HEK293T (cell line): ENCODE measurements at regions not wholly inside any gene's neighbourhood (a gene's known extent, or its start where the extent isn't known, plus 50 kb on each side); places are given as distances from the start of the nearest gene placed in this dataset.
A peak's percentile ranks its signal among the peaks of the same experiment; 100 is the strongest.
"Not testable (repeated sequence)": the region's sequence is repeated elsewhere in the genome, so short reads cannot be mapped to it uniquely, and the experiment has no call there.

Experiments used
- CTCF ChIA-PET: fragments of 350-600 bp; formaldehyde crosslinking; extraction: SDS; loops from one replicate; lab custom pipeline; 2021; ENCODE audit warnings: antibody characterized with exemption, inconsistent platforms; lab: Yijun Ruan, JAX
- POLR2A ChIA-PET: fragments of 350-600 bp; formaldehyde crosslinking; extraction: SDS; loops from one replicate; lab custom pipeline; 2020; ENCODE audit warnings: antibody characterized with exemption, inconsistent platforms; lab: Yijun Ruan, JAX
- DNase-seq: peaks from one replicate; pipeline ENCODE4 v3.0.0; 2012; ENCODE audit warnings: mixed read lengths; ENCODE audit errors: extremely low spot score
- ARNT ChIP-seq: fragments of 450-650 bp; IDR thresholded peaks from 2 replicates; pipeline ENCODE4 v1.6.1; 2017; ENCODE audit warnings: mild to moderate bottlenecking
- BHLHE40 ChIP-seq: fragments of 450-650 bp; IDR thresholded peaks from 2 replicates; pipeline ENCODE4 v1.6.1; 2016; ENCODE audit warnings: mild to moderate bottlenecking, moderate library complexity, borderline replicate concordance
- CTBP1 ChIP-seq: fragments of 450-650 bp; IDR thresholded peaks from 2 replicates; pipeline ENCODE4 v1.6.1; 2016; ENCODE audit warnings: borderline replicate concordance
- ELF4 ChIP-seq: fragments of 450-650 bp; IDR thresholded peaks from 2 replicates; pipeline ENCODE4 v1.6.1; 2017; ENCODE audit warnings: antibody characterized with exemption
- FOXA1 ChIP-seq: fragments of 450-650 bp; IDR thresholded peaks from 2 replicates; pipeline ENCODE4 v1.6.1; 2016; ENCODE audit warnings: mild to moderate bottlenecking
- FOXK2 ChIP-seq: fragments of 450-650 bp; IDR thresholded peaks from 2 replicates; pipeline ENCODE4 v1.6.1; 2016; ENCODE audit warnings: mild to moderate bottlenecking
- FOXM1 ChIP-seq: fragments of 450-650 bp; IDR thresholded peaks from 2 replicates; pipeline ENCODE4 v1.6.1; 2017; ENCODE audit warnings: mild to moderate bottlenecking, borderline replicate concordance
- HDGF ChIP-seq: fragments of 450-650 bp; IDR thresholded peaks from 2 replicates; pipeline ENCODE4 v1.6.1; 2017; ENCODE audit warnings: antibody characterized with exemption, borderline replicate concordance
- L3MBTL2 ChIP-seq: fragments of 450-650 bp; conservative IDR thresholded peaks from 2 replicates; pipeline ENCODE4 v1.6.1; 2016; ENCODE audit warnings: mild to moderate bottlenecking
- LEF1 ChIP-seq: fragments of 450-650 bp; IDR thresholded peaks from 2 replicates; pipeline ENCODE4 v1.6.1; 2017; ENCODE audit warnings: mild to moderate bottlenecking, borderline replicate concordance
- NFRKB ChIP-seq: fragments of 450-650 bp; IDR thresholded peaks from 2 replicates; pipeline ENCODE4 v1.6.1; 2016; ENCODE audit warnings: mild to moderate bottlenecking, moderate library complexity
- PKNOX1 ChIP-seq: fragments of 450-650 bp; IDR thresholded peaks from 2 replicates; pipeline ENCODE4 v1.6.1; 2016
- SP1 ChIP-seq: fragments of 450-650 bp; IDR thresholded peaks from 2 replicates; pipeline ENCODE4 v1.6.1; 2017
- SUZ12 ChIP-seq: fragments of 450-650 bp; IDR thresholded peaks from 2 replicates; pipeline ENCODE4 v1.6.1; 2016; ENCODE audit warnings: mild to moderate bottlenecking
- TARDBP ChIP-seq: fragments of 450-650 bp; IDR thresholded peaks from 2 replicates; pipeline ENCODE4 v1.6.1; 2016
- ZNF384 ChIP-seq: fragments of 450-650 bp; IDR thresholded peaks from 2 replicates; pipeline ENCODE4 v1.6.1; 2016

- POLR2A ChIA-PET = no interaction called here
- CTCF ChIA-PET = no interaction called here
- no peak for DNase-seq
- TF ChIP-seq HDGF (no peak), TARDBP (no peak), LEF1 (no peak), ZNF384 (no peak), ELF4 (no peak), L3MBTL2 (no peak), BHLHE40 (no peak), CTBP1 (no peak), ARNT (no peak), FOXK2 (no peak), SUZ12 (no peak), NFRKB (no peak), FOXA1 (no peak), FOXM1 (no peak), PKNOX1 (no peak)
Measured at GRCh38 chr17:77337150-77337549, 196.4 kb downstream of the SEC14L1 start.

DNA sequence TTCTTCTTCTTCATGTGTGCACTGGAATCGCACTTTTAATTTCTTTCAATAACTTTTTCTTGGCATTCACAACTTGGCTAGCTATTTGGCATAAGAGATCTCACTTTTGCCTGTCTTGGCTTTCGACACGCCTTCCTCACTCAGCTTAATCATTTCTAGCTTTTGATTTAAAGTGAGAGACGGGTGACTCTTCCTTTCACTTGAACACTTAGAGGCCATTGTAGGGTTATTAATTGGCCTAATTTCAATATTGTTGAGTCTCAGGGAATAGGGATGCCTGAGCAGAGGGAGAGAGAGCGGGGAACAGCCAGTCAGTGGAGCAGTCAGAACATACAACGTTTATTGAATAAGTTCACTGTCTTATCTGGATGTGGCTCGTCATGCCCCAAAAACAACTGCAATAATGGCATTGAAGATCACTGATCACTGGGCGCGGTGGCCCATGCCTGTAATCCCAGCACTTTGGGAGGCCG, 200.3 kb downstream of the SEC14L1 start:
- no peak for TF ChIP-seq BHLHE40
- no peak for TF ChIP-seq L3MBTL2
- TF ChIP-seq SP1 = no peak
- no peak for TF ChIP-seq FOXA1
- no peak for TF ChIP-seq FOXK2
- no peak for TF ChIP-seq ARNT
- TF ChIP-seq HDGF = no peak
- no peak for TF ChIP-seq FOXM1
- TF ChIP-seq ZNF384 = no peak
- TF ChIP-seq SUZ12 = no peak
- no peak for TF ChIP-seq NFRKB
- TF ChIP-seq TARDBP = no peak
- TF ChIP-seq ELF4 = no peak
- TF ChIP-seq CTBP1 = no peak
- no peak for TF ChIP-seq PKNOX1
- TF ChIP-seq LEF1 = no peak
- DNase-seq = no peak
- ChIA-PET POLR2A (no interaction called here), CTCF (no interaction called here)

GRCh38 chr17:77342656-77342990, 201.9 kb downstream of the SEC14L1 start:
- POLR2A ChIA-PET, CTCF ChIA-PET: not testable (repeated sequence)

DNA sequence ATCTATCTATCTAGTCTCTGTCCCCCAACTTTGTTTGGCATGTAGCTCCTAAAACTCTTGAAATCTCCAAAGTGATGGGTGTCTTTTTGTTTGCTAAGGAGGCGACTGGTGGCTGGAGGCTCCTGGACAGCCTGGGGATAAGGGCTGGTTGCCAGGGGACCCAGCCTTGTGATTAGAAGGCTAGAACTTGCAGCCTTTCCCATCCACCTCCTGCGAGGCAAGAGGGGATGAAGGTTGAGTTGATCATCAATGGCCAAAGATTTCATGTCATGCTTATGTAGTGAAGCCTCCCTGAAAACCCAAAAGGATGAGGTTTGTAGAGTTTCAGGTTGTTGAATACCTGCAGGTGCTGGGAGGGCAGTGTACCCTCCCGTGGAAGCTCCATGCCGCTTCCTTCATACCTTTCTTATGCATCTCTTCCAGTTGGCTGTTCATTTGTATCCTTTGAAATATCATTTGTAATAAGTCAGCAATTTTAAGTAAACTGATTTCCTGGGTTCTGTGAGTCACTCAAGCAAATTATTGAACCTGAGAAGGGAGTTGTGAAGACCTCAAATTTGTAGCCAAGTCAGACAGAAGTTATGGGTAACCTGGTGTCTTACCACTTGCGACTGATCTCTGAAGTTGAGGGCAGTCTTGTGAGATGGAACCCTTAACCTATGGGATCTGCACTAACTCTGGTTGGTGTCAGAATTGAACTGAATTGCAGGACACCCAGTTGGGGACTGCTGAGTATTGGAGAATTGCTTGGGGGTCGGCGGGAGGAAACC, 202.4 kb downstream of the SEC14L1 start:
- ChIA-PET CTCF (no interaction called here), POLR2A (no interaction called here)
- TF ChIP-seq TARDBP (no peak), ELF4 (no peak), BHLHE40 (no peak), ZNF384 (no peak), SUZ12 (no peak), HDGF (no peak), SP1 (no peak)
- peak; percentile 0 for DNase-seq

More at GRCh38 chr17:77342656-77342990, 201.9 kb downstream of the SEC14L1 start:
- not testable (repeated sequence) for DNase-seq

DNA sequence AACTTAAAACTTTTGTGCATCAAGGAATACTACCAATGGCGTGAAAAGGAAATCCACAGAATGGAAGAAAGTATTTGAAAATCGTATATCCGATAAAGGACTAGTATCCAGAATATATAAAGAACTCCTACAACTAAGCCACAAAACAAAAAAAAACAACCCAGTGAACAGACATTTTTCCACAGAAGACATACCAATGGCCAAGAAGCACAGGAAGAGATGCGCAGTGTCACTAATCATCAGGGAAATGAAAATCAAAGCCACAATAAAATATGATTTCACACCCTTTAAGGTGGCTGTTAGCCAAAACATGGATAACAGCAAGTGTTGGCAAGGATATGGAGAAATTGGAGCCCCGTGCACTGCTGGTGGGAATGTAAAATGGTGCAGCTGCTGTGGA, 203.3 kb downstream of the SEC14L1 start:
- no peak for DNase-seq
- no peak for TF ChIP-seq CTBP1
- no peak for TF ChIP-seq ELF4
- TF ChIP-seq TARDBP = no peak
- TF ChIP-seq SP1 = no peak
- TF ChIP-seq FOXA1 = no peak
- no peak for TF ChIP-seq SUZ12
- no peak for TF ChIP-seq FOXK2
- no peak for TF ChIP-seq ARNT
- no peak for TF ChIP-seq L3MBTL2
- no peak for TF ChIP-seq NFRKB
- no peak for TF ChIP-seq FOXM1
- TF ChIP-seq ZNF384 = no peak
- TF ChIP-seq LEF1 = no peak
- ChIA-PET CTCF (no interaction called here), POLR2A (no interaction called here)

GRCh38 chr17:77345260-77345910, 204.6 kb downstream of the SEC14L1 start:
- ChIA-PET POLR2A (no interaction called here), CTCF (no interaction called here)
- no peak for TF ChIP-seq PKNOX1
- no peak for TF ChIP-seq SUZ12
- TF ChIP-seq CTBP1 = no peak
- no peak for TF ChIP-seq LEF1
- DNase-seq = no peak
